HEK293T (cell line): ENCODE measurements at regions not wholly inside any gene's neighbourhood (a gene's known extent, or its start where the extent isn't known, plus 50 kb on each side); places are given as distances from the start of the nearest gene placed in this dataset.

Experiments
- CTCF ChIA-PET: fragments of 350-600 bp; formaldehyde crosslinking; extraction: SDS; loops from one replicate; lab custom pipeline; 2021; ENCODE audit warnings: antibody characterized with exemption, inconsistent platforms; lab: Yijun Ruan, JAX
- POLR2A ChIA-PET: fragments of 350-600 bp; formaldehyde crosslinking; extraction: SDS; loops from one replicate; lab custom pipeline; 2020; ENCODE audit warnings: antibody characterized with exemption, inconsistent platforms; lab: Yijun Ruan, JAX
- DNase-seq: peaks from one replicate; pipeline ENCODE4 v3.0.0; 2012; ENCODE audit warnings: mixed read lengths; ENCODE audit errors: extremely low spot score
- ARNT ChIP-seq: fragments of 450-650 bp; IDR thresholded peaks from 2 replicates; pipeline ENCODE4 v1.6.1; 2017; ENCODE audit warnings: mild to moderate bottlenecking
- BHLHE40 ChIP-seq: fragments of 450-650 bp; IDR thresholded peaks from 2 replicates; pipeline ENCODE4 v1.6.1; 2016; ENCODE audit warnings: mild to moderate bottlenecking, moderate library complexity, borderline replicate concordance
- CTBP1 ChIP-seq: fragments of 450-650 bp; IDR thresholded peaks from 2 replicates; pipeline ENCODE4 v1.6.1; 2016; ENCODE audit warnings: borderline replicate concordance
- ELF4 ChIP-seq: fragments of 450-650 bp; IDR thresholded peaks from 2 replicates; pipeline ENCODE4 v1.6.1; 2017; ENCODE audit warnings: antibody characterized with exemption
- FOXA1 ChIP-seq: fragments of 450-650 bp; IDR thresholded peaks from 2 replicates; pipeline ENCODE4 v1.6.1; 2016; ENCODE audit warnings: mild to moderate bottlenecking
- FOXK2 ChIP-seq: fragments of 450-650 bp; IDR thresholded peaks from 2 replicates; pipeline ENCODE4 v1.6.1; 2016; ENCODE audit warnings: mild to moderate bottlenecking
- FOXM1 ChIP-seq: fragments of 450-650 bp; IDR thresholded peaks from 2 replicates; pipeline ENCODE4 v1.6.1; 2017; ENCODE audit warnings: mild to moderate bottlenecking, borderline replicate concordance
- HDGF ChIP-seq: fragments of 450-650 bp; IDR thresholded peaks from 2 replicates; pipeline ENCODE4 v1.6.1; 2017; ENCODE audit warnings: antibody characterized with exemption, borderline replicate concordance
- L3MBTL2 ChIP-seq: fragments of 450-650 bp; conservative IDR thresholded peaks from 2 replicates; pipeline ENCODE4 v1.6.1; 2016; ENCODE audit warnings: mild to moderate bottlenecking
- LEF1 ChIP-seq: fragments of 450-650 bp; IDR thresholded peaks from 2 replicates; pipeline ENCODE4 v1.6.1; 2017; ENCODE audit warnings: mild to moderate bottlenecking, borderline replicate concordance
- NFRKB ChIP-seq: fragments of 450-650 bp; IDR thresholded peaks from 2 replicates; pipeline ENCODE4 v1.6.1; 2016; ENCODE audit warnings: mild to moderate bottlenecking, moderate library complexity
- PKNOX1 ChIP-seq: fragments of 450-650 bp; IDR thresholded peaks from 2 replicates; pipeline ENCODE4 v1.6.1; 2016
- SP1 ChIP-seq: fragments of 450-650 bp; IDR thresholded peaks from 2 replicates; pipeline ENCODE4 v1.6.1; 2017
- SUZ12 ChIP-seq: fragments of 450-650 bp; IDR thresholded peaks from 2 replicates; pipeline ENCODE4 v1.6.1; 2016; ENCODE audit warnings: mild to moderate bottlenecking
- TARDBP ChIP-seq: fragments of 450-650 bp; IDR thresholded peaks from 2 replicates; pipeline ENCODE4 v1.6.1; 2016
- ZNF384 ChIP-seq: fragments of 450-650 bp; IDR thresholded peaks from 2 replicates; pipeline ENCODE4 v1.6.1; 2016

DNA sequence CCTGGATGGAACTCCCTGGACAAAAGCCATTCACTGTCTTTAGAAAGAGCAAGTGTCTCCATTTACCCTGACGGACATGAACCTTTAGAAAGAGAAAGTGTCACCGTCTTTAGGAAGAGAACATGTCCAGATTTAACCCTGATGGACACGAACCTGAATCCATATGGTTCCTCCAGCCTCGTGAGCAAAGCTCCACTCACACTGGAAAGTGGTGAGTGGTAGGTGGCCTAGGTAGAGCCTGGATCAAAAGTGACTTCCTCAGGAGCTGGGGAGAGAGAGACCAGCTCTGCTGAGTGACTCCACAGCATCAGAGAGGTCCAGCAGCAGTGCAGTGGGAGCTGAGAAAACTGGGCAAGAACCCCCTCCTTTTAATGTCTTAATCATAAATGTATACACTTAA lies 59.8 kb upstream of the IRS2 start:
- ChIA-PET POLR2A (no interaction called here), CTCF (no interaction called here)
- TF ChIP-seq ELF4, result no peak
- no peak for TF ChIP-seq TARDBP
- TF ChIP-seq FOXM1, result no peak
- TF ChIP-seq NFRKB, result no peak
- TF ChIP-seq PKNOX1, result no peak
- no peak for TF ChIP-seq LEF1
- TF ChIP-seq FOXA1, result no peak
- TF ChIP-seq CTBP1, result no peak
- TF ChIP-seq SP1, result no peak
- no peak for TF ChIP-seq L3MBTL2
- TF ChIP-seq ZNF384, result no peak
- TF ChIP-seq ARNT, result no peak
- no peak for TF ChIP-seq FOXK2
- no peak for TF ChIP-seq HDGF
- TF ChIP-seq SUZ12, result no peak
- no peak for TF ChIP-seq BHLHE40
- DNase-seq, result no peak

GRCh38 chr13:109844396-109844795 lies 58.0 kb upstream of the IRS2 start:
- POLR2A ChIA-PET, result no interaction called here

GRCh38 chr13:109843695-109844094 lies 57.3 kb upstream of the IRS2 start:
- TF ChIP-seq PKNOX1 (no peak), BHLHE40 (no peak), ARNT (no peak), FOXK2 (no peak), L3MBTL2 (no peak), ZNF384 (no peak)
- DNase-seq, result no peak
- ChIA-PET POLR2A (no interaction called here), CTCF (no interaction called here)

More at GRCh38 chr13:109844396-109844795, 58.0 kb upstream of the IRS2 start:
- DNase-seq, result no peak
- CTCF ChIA-PET, result no interaction called here
- no peak for TF ChIP-seq BHLHE40
- TF ChIP-seq ELF4, result no peak
- no peak for TF ChIP-seq TARDBP
- TF ChIP-seq SUZ12, result no peak
- TF ChIP-seq HDGF, result no peak
- no peak for TF ChIP-seq CTBP1
- no peak for TF ChIP-seq PKNOX1
- TF ChIP-seq FOXK2, result no peak
- no peak for TF ChIP-seq ARNT
- TF ChIP-seq SP1, result no peak
- TF ChIP-seq FOXA1, result no peak
- no peak for TF ChIP-seq L3MBTL2
- no peak for TF ChIP-seq ZNF384
- no peak for TF ChIP-seq NFRKB
- TF ChIP-seq FOXM1, result no peak
- TF ChIP-seq LEF1, result no peak

GRCh38 chr13:109842212-109842920 lies 56.0 kb upstream of the IRS2 start:
- ChIA-PET CTCF (no interaction called here), POLR2A (no interaction called here)
- TF ChIP-seq PKNOX1 (no peak), L3MBTL2 (no peak), SP1 (no peak), CTBP1 (no peak)
- DNase-seq, result no peak

DNA sequence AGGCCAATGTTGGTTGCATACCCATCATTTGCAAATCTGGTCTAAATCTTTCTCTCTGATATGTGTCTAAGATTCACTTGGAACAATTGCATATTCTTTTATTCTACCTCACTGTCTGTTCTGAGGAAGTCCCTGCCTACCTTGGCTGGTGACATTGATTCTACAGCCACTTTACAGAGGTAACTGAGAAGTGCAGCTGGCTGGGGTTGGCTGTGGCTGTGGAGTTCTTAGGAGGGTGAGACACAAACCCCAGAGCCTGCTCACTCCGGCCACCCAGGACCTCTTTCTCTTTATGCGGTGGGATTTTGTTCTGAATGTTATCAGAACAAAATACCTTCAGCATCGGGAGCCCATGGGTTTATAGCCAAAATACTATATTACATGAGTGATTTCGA lies 54.5 kb upstream of the IRS2 start:
- ChIA-PET POLR2A (no interaction called here), CTCF (no interaction called here)
- TF ChIP-seq L3MBTL2, result no peak
- no peak for TF ChIP-seq TARDBP
- no peak for TF ChIP-seq NFRKB
- no peak for TF ChIP-seq CTBP1
- TF ChIP-seq FOXM1, result no peak
- no peak for TF ChIP-seq SP1
- DNase-seq, result no peak

- ChIA-PET POLR2A (no interaction called here), CTCF (no interaction called here)
- no peak for DNase-seq
- TF ChIP-seq PKNOX1, result no peak
- TF ChIP-seq L3MBTL2, result no peak
- no peak for TF ChIP-seq HDGF
- TF ChIP-seq FOXA1, result no peak
- TF ChIP-seq SP1, result no peak
- no peak for TF ChIP-seq ZNF384
- no peak for TF ChIP-seq FOXK2
- no peak for TF ChIP-seq ELF4
- no peak for TF ChIP-seq FOXM1
These were observed 54.0 kb upstream of the IRS2 start for GRCh38 chr13:109840201-109840892.
